GM21528 (cell line): ENCODE measurements at regions not wholly inside any gene's neighbourhood (a gene's known extent, or its start where the extent isn't known, plus 50 kb on each side); places are given as distances from the start of the nearest gene placed in this dataset.

Source experiments
- ATAC-seq: cut with Tn5 transposase; IDR thresholded peaks from one replicate; pipeline ENCODE4 v1.9.1; 2021; ENCODE audit warnings: mild to moderate bottlenecking, moderate library complexity; ENCODE audit not compliant: unreplicated experiment, low FRiP score

DNA sequence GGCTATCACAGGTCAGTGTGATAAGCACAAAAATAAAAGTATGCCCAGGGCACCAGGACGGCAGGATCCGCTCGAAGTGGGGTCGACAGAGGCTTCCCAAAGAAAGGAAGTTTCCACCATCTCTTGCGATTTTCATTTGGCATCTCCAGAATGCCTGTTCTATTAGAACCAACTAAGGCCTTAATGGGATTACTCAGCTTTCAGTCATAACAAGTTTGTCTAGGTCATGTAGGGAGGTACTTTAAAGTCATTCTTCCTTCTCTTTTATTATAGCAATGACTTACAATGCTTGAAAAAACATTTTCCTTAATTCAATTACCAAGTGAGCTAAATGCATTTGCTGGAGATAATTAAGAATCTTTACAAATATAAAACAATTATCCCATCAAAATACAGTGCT is 83.6 kb upstream of the DIO3 start:
- ATAC-seq, result no peak

DNA sequence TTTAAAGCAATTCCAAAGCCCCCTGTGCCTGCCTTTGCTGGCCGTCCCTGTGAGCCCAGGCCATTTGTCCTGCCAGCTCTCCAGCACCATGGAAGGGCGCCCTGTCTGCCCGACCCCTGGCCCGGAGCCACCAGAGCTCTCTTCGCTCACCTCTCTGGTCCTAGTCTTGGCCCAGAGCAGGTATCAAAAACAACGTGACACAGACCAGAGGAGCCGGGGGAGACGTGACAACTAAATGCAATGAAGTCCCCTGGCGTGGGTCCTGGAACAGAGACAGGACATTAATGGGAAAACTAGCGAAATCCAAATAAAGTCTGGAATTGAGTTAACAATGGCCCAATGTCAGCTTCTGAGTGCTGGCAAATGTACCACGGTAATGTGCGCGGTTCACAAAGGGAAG is 83.2 kb upstream of the DIO3 start:
- no peak for ATAC-seq

DNA sequence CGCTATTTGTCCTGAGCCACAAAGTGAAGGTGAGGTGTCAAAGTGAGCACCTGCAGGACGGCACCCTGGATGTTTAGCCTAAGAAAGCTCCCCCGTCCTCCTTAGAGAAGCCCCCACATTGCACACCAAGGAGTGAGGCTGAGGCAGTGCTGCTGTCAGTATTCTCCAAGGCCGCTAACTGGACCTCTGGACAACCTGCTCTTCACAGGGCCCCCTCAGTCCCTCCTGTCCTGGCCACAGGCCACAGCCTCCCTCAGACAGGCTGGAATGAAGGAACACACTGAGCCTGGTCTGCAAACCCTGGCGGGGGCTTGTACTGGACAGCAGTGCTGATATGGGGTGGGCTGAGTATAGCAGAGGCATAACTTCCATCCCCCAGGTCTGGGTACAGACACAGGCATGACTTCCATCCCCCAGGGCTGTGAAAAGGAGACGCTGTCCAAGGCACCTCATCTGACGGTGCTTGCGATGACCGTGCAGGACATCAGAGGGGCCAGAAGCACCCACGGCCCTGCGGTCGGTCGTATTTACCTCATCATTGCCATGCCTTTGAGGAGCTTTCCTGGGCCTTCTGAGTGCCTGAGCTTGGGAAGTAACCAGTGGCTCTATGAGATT is 82.4 kb upstream of the DIO3 start:
- ATAC-seq, result no peak

DNA sequence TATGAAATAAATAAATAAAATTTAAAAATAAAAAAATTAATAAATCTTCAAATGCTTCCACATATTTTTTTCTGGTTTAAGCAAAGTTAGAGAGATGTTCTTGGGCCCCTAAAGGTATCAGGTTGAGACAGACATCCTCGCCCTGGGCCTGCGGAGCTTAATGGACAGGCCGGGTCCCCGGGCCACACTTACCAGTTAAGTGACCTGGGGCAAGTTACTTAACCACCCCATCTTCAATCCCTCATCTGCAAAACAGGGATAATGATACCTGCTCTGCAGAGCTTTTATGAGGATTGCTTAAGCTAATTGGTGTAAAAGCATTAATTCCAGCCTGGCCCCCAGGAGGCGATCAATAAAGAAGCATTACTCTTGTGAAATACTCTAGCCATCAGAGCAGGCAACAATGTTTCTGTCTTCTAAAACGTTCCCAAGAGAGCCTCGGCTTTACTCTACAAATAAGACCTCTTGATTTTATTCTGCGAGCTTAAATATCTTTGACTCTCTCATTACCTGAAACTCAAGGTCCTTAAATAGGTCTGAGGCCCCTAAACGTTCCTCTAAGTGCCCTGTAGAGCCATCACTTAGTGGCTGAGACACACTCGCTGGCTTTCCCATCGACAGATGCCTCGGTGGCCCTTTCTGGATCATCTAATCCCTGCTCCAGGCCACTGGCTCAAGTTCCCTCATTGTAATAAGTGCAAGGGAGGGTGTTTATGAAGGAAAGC is 81.1 kb upstream of the DIO3 start:
- no peak for ATAC-seq

DNA sequence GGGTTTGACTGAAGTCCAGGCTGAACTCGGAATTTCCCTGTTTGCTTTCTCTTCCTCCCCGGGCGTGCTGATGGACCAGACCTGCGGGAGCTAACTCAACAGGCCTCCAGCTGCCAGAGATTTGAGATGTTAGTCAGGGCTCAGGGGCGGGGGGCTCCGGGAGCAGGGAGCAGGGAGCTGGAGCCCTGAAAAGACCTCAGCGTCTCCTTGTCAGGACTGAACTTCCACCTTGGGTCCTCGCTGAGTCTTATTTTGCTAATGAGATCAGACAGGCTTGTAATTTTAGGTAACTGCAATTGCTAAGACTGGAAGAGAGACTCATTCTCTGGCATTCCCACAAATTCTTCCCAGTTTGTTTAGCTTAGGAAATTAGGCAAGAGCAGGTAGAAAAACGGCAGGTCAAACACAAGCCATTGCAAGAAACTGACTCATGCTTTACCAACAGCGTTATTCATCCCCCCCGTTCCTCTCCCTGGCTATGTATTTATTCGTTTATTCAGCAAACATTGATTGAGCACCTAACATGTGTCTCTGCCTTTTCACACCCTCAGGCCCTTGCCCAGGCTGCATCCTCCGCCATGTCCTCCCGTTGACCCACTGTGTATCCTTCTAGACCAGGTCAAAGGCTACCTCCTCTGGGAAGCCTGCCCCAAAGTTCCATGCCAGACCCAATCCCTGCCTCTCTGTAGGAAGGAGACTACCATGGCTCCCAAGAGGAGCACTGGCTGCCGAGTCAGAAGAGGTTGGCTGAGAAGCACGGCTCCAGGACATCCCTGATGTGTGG is 80.4 kb upstream of the DIO3 start:
- no peak for ATAC-seq

DNA sequence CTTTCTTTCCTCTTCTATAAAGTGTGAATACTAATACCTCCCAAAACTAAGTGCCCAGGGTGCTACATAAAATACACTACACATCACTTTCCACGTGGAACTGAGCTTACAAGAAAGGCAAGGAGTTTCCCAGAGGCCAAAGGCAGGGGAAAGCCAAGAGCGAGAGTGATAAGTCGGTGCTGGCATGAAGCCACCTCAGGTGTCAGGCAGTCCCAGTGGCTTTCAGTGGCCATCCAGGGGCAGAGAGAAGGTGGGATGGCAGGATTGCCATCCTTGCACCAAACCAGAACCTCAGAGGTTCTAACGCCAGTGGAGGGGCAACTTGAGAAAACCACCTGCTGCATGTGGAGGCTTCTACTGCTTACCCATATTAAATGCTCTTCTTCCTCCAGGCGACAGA is 79.7 kb upstream of the DIO3 start:
- ATAC-seq, result no peak

DNA sequence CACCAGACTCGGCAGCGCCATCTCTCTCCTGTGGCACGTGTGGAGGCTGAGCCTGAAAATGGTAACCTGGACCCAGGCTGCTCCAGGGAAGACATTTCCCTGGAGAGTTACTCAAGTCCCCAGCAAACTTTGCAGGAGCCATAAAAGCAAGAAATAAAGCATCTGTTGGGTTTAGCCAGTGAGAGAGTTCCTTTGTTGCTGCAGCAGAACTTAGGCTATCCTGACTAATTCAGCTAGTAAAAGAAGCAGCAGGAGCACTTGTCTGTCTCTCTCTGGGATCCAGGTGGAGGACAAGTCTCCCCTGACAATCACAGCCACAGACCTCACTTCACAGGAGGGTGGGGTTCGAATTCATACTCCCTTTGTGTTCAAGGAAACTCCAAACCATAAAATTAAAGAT is 79.2 kb upstream of the DIO3 start:
- ATAC-seq, result no peak

DNA sequence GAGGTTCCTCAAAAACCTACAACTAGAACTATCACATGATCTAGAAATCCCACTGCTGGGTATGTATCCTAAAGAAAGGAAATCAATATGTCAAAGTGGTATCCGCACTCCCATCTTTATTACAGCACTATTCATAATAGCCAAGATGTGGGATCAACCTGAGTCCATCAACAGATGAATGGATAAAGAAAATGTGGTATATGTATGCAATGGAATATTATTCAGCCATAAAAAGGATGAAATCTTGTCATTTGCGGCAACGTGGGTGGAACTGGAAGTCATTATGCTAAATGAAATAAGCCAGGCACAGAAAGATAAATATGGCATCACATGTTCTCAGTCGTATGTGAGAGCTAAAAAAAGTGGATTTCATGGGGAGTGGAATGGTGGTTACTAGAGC is 77.5 kb upstream of the DIO3 start:
- no peak for ATAC-seq

DNA sequence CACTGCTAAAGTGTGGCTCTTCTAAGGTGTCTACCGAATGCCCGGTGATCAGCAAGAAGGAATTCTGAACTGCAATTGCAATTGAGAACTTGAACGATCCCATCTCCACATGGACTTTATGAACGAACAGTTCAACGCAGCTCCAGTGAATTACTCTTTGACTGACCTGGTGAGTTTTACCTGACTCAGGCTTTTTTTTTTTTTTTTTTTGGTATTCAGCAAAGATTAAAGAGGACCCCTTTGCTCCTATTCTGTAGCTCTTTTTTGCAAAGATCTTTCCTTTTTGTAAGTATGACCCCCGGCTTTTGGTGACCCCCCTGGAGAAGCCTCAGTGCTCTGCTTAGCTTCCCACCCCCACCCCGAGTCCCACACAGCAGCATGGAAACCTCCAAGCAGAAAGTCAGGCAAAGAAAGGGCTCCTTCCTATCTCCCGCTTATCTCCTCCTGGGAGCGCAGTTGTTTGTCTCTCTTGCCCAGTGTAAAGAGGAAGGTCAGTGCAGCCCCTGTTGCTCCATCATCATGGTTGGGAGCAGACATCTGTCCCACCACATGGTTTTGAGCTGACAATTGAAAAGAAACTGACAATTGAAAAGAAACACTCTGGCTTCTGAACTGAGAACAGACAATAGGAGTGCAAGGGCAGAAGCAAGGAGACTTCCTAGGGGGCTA is 72.1 kb upstream of the DIO3 start:
- ATAC-seq, result no peak

DNA sequence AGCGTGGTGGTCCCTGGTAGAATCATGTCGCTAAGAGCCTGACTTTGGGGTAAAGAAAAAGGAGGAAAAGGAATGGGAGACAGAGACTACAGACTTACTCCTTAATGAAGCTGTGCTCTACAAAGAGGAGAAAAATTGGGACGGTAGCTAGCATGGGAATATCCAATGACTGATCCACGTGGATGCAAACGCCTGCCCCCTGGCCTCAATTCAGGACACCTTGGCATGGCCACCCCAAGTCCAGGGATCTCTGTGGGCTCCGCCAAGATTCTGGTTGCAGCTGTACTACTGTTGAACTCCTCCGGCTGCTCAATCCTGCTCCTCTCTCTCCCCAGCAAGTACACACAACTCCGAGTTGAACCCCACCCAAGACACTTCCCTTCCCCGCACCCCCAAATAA is 70.5 kb upstream of the DIO3 start:
- ATAC-seq, result no peak

DNA sequence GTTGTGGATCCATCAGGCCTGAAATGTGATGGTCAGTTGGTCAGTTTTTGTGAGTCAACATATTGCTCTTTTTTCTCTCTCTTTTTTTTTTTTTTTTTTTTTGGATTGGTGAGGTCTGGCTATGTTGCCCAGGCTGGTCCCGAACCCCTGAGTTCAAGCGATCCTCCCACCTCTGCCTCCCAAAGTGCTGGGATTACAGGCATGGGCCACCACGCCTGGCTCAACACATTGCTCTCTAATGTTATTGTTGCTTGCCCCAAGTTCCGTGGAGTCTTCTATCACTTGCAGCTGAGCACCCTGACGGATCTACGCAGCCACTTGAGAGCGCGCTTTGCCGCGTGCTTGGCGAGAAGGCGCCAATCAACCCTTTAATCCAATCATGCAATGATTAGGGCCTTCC is 69.5 kb upstream of the DIO3 start:
- no peak for ATAC-seq

DNA sequence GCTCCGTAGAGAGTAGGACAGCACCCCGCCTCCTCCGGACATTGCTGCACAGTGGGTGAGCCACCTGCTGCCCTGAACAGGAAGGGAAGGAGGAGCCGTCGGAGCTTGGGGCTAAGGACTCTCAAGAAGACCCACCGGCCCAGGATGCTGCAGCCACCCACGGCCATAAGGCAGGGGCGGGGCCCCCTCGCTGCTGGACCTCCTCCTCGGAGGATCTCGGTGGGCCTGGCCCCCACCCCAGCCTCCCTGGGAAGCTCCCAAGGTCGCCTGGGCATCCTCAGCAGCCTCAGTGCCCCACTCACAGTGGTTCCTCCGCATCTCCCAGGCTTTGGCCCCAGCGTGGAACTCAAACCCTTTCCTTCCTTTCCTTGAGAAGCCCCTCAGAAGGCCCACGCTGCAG is 68.6 kb upstream of the DIO3 start:
- ATAC-seq, result no peak

DNA sequence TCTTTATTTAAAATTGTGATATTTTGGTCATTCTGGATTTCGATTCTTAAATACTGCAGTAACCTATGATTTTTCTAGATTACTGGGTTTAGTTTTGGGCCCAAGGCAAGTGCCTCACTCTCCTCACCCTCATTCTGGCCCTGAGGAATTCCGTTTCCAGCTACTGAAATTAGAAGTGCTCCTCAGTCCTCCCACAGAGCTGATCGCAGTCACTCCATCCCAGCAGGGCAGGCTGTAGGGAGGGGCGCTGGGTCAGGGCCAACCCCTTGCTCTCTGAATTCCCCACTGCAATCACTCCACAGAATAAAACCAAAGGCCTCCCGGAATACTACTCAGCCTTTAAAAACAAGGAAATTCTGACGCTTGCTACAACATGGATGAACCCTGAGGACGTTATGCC is 66.5 kb upstream of the DIO3 start:
- ATAC-seq, result no peak

DNA sequence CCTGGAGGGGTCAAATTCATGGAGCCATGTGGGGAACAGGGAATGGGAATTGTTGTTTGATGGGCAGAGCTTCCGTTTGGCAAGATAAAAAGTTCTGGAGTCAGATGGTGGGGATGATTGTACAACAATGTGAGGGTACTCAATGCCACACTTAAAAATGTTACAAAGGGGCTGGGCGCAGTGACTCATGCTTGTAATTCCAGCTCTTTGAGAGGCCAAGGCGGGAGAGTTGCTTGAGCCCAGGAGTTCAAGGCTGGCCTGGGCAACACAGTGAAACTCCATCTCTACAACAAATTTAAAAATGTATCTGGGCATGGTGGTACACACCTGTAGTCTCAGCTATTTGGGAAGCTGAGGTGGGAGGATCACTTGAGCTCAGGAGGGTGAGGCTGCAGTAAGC is 66.0 kb upstream of the DIO3 start:
- ATAC-seq, result no peak

DNA sequence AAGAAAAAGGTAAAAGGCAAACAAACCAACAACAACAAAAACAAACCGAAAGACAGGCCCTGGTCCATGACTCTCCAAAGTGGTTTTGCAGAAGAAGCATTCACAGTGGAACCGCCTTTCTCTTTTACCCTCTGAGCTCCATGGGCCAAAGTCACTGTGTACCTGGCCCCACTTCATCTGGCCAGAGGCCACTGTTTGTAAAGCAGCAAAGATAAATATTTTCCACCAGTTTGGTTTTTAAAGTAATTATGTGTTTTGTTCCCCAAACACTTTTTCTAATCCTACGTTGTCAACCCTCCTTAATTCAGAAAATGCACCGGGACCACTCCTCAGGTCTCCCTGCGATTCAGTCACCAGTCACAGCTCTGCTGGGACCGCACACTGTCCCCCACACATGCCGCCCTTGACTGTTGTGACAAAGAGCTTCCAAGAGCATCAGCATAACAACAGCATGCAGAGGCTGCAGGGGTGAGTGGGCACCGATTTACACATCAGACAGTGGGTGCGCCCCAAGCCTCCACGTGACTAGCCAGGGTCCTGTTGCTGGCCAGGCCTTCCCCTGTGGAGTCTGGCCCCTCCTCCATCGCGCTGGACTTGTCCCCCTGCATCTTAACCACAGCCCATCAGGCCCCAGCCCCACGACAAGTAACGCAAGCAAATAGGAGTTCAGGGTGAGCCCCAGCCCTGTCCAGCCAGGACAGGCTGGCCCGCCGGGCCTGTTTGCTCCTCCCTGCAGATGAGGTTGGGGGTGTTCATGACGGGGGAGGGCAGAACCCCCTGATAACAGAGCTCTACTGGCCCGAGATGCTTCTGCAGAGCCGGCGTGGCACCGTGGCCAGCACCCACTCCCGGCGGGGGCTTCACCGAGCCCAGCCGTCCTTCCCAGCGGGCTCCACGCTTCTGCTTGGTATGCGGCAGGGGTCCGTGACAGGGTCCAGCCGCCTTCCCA is 65.2 kb upstream of the DIO3 start:
- ATAC-seq, result no peak

DNA sequence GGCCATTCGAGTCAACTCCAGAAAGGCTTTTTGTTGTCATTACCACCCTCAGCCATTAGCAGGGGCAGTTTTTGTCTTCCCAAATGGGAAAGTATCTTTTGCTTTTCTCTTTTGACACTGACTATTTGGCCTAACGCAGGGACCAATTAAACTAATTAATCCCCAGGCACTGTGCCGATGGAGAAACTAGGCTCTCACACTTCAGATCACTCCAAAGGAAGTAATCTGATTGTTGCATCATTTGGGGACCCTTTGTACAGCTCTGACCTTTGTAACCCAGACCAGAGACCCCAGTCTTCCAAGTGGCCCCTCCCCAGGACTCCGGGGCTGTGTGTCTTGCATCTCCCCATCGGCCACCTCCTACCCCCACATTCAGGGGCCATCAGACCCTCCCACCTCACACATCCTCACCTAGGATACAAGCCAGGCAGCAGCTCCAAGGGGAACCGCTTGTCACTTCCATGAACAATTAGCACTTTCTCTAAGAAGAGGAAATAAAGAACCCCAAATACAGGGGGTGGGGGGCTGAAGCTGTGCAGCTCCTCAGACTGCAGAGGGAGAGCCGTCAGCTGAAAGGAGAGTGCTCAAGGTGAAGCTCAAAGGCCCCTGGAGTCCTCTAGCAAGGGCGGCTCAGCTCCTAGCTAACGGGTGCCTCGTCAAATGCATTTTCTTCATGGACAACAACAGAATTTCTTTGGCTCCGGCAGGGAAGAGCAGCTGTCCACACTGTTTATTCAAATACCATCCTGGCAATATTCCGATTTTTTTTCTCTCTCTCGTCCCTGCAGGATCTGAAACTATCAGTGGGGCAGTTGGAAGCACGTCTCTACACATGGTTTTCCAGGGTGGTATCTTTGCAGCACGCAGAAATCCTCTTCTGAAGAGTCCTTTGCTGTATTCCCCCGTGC is 64.3 kb upstream of the DIO3 start:
- ATAC-seq, result no peak

DNA sequence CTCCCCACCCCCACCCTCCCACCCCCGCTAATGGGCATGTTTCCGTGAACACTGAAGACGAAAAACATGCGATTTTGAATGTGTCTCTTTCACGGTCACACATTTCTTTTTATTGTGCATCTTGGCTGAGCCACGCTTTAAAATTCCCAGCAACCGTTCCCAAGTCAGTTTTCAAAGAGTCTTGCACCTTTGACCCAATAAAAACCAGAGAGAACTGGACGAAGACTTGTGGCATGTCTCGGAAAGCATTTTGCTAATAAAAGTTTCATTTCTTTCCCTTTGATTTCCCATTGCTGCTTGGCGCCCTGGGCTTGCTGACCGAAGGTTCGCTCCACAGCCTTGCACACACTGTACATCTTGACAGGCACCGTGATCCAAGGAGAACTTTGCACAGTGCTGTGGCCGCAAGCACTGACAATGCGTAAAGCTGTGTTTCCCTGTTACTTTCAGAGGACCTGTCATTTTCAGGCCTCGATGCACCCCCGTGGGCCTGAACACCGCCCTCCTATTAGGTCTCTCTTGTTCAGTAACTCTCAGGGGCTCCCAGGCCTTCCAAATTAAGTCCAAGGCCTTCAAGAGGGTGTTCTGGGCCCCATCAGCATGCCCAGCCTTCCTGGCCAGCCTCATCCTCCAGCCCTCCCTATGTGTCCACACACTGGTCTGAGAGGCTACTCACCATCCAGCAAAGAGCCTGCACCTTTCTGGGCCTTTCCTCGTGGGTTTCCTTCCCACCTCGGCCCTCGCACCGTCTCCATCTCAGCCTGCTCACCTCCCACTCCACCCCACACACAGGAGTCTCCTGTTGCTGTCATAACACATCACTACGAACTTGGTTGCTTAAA is 63.4 kb upstream of the DIO3 start:
- no peak for ATAC-seq

DNA sequence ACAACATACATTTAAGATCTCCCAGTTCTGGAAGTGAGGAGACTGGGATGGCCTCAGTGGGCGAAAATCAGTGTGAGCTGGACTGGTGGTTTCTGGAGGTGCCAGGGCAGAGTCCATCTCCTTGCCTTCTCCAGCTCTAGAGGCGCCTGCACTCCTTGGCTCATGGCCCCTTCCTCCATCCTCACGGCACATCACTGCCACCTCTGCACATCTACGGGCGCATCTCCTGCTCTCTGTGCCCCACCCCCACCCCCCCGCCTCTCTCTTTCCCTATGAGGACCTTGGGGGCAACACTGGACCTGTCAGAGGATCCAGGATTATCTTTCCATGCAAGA is 62.8 kb upstream of the DIO3 start:
- no peak for ATAC-seq
